Endothelial cell of hepatic sinusoid (primary cell): ENCODE measurements at regions not wholly inside any gene's neighbourhood (a gene's known extent, or its start where the extent isn't known, plus 50 kb on each side); places are given as distances from the start of the nearest gene placed in this dataset.

ENCODE experiments used
- in situ Hi-C: cut with HindIII; loops from 2 replicates; pipeline ENCODE4 v1.10.0; 2017; ENCODE audit warnings: low sequenced_read_pairs

DNA sequence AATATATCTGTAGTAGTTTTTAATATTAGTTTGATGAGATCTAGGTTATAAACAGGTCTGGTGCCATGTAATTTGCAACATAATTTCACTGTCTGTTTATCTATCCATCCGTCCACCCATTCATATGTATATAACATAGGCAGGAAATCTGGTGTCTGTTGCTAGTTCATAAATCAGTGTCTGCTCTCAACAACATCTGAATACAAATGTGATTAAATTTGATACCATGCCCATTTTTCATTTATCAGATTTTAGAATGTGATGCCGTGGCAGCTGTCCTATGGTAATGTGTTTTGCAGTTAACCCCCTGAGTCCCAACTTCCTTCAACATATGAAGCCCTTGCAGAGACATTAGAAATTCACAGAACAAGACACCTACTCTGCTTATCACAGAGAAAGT lies 228.4 kb downstream of the CMPK2 start:
- in situ Hi-C loops, result no loop called here

DNA sequence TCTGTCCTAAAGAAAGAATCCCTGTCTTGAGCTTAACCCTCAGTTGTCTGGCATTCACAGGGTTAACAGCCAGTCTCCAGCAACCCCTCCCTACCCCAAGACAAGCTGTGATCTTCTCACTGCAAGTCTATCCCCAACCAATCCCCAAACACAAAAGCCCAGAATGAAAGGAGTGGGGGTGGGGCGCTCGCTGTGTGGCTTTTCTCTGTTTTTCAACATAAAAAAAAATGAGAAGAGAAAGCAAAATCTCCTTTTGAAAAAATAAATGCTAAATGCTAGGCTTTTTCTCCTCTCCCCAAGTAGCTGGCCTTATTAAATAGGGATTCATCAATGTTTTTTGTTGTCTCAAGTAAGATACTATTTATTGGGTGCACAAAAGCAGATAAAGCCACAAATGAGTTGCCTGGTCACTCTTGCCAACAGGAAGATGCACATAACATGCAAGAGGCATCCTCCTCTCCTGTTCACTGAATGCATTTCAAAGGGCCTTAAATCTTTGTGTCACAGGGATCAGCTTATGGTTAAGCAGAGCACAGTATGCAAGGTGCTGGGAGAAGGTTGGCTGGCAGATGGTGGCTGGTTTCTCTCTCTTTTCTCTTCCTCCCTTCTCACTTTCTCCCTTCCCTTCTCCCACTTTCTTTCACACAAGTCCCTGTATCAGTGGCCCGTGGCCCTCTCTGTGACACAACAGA lies 225.6 kb downstream of the CMPK2 start:
- in situ Hi-C loops, result no loop called here

DNA sequence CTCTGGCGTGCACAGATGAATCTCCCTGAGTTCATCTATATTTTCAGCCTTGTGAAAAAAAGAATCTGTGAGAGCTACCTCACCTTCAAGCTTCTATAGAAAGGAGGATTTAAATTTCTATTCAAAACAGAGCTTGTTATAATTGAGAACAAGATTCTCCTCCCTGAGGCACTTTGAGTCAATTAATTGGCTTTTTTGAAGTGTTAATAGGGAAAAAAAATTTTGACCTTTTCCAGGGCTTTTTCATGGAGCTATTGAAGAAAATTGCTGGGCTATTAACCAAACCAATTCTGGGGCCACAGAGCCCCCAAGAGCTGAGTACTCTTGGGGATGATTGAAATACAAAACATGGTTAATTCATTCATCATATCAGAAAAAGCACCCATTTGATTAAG lies 225.1 kb downstream of the CMPK2 start:
- in situ Hi-C loops, result no loop called here

DNA sequence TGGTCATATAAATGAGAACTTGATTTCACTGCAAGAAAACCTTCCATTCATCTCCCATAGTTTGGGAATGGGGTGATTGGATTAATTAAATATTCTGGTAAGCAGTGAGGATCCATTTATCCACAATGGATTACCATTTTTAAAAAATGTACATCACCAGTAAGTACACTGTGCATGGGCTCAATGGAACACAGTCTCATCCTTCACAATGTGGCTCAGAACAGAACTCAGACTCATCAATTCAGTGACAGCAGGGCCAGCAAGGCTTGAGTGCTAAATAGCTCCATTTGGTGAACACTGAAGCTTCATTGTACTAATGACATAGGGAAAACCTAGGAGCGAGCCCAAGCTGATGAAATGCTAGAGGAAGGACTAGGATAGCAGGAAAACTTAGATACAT lies 223.8 kb downstream of the CMPK2 start:
- in situ Hi-C loops, result no loop called here

DNA sequence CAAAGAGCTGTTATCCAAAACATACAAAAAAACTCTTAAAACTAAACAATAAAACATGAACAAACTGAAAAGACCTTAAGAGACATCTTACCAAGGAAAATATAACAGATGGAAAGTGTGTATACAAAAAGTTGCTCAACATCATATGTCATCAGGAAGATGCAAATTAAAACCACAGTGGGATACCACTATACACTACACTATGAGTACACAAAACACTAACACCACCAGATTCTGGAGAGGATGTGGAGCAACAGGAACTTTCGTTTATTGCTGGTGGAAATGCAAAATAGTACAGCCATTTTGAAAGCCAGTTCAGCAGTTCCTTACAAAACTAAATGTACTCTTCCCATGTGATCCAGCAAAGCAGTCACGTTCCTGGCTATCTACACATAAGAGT lies 221.4 kb downstream of the CMPK2 start:
- in situ Hi-C loops, result no loop called here

DNA sequence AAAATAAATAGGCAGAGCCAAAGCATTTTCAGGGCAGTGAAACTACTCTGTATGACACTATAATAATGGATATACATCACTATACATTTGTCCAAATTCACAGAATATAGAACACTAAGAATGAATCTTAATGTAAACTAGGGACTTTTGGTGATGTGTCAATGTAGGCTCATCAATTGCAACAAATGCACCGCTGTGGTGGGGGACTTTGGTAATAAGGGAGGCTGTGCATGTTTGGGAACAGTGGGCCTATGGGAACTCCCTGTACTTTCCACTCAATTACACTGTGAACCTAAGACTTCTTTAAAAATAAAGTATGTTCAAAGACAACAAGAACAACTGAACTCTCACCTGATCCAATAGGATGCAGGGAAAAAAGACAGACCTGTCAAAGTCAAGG lies 220.7 kb downstream of the CMPK2 start:
- in situ Hi-C loops, result no loop called here

DNA sequence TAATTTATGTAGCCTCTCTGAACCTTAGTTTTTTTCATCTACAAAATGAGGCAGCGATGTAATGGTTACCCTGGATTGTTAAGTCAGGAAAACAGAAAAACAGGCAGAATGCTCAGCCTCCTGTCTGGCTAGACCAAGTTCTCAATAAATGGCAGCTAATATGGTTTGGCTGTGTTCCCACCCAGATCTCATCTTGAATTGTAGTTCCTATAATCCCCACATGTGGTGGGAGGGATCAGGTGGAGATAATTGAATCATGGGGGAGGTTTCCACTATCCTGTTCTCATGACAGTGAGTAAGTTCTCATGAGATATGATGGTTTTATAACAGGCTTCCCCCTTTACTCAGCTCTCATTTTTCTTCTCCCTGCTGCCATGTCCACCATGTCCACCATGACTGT lies 220.0 kb downstream of the CMPK2 start:
- in situ Hi-C loops, result no loop called here

DNA sequence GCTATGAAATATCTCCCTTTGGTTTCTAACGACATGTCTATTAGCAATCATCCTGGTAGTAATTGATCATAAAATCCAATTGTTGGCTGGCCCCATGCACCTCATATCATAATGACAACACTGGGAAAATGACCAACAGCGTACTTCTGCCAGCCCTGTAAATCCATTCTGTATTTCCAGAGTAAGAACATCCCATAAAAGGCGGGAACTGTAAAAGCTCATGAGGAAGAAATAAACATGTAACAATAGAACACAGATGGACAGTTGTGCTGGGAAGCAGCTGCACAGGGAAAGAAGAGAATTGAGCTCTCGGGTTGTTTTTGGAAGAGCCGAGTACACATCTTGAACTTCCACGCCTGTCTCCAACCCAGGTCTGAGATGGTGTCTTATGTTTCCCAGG lies 218.7 kb downstream of the CMPK2 start:
- in situ Hi-C loops, result no loop called here

DNA sequence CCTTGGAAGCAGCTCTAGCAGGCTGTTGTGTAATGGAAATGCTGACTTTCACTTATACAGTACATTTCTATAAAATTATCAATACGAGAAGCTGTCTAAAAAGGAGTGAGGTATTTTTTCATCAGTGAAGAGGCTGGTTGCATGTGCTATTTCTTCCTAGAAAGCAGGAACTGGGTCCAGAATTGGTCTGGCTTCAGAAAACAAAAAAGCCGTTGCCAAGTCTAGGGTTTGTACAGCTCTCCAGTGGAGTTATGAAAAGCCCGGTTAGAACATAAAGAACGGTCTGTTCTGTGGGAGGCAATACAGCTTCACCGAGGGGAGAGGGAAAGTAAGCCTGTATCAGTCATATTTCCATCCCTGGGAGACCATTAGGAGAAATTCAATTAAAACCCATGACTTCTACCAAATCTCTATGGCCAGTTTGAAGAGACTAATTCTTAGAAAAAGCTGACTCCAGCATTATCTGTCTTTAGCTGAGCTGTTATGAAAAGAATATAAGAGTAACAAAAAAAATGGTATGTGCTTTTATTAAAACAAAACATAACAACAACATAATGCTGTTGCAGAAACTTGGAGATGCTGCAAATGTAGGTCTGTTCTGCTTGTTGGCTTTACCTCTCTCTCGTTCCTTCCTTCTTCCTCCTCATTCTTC lies 217.0 kb downstream of the CMPK2 start:
- in situ Hi-C loops, result no loop called here

DNA sequence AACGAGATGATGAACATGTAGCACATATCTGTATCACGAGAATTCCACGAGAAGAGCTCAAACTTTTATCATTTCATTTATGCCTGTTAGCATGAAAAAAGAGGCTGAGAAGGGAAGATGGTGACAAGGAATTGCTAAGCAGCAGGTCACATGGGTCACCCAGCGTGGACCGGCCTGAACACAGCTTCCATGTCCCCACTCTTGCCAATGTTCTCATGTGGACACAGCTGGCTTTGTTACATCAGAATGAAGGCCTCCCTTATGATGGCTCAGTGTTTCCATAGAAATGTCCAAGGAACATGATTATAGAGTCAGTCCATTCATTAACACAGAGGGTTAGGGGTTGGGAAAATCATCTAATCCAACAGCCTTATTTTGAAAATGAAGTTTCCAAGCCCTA lies 215.4 kb downstream of the CMPK2 start:
- in situ Hi-C loops, result no loop called here

DNA sequence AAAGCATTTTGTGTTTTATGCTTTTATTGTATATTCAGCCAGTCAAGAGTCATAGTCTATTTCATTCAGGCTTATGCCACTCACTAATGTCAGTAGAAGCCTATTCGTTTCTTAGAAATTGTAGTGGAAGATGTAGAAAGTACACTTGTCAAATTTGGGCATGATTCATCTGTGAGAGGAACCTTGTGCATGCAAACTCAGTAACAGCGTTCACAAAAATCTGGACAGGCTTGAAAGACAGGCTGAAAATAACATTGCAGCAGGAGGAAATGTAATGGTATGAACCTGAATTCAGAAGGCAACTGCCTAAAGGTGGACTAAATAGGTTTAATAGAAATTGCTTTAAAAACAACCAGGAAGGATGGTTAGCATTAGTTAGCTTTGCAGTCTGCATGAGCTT lies 213.5 kb downstream of the CMPK2 start:
- in situ Hi-C loops, result no loop called here

DNA sequence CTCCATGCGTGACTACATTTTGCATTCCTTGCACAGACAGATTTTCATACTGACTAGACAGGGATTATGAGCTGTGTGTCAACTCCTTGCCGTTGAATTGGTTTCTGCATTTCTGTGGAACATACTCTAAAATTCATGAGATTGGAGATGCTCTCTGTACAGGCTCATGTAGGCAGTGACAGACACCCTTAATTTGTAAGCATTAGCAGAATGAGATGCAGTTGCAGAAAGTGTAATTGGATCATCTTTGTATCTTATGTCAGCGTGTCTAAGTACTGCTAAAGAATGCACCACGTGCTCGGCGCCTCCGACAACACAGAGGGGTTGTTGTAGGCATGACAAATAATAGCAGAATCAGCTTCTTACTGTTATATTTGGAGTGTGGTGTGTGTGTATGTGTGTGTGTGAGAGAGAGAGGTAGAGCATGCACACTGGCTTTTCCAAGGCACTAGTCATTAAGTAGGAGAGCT lies 212.4 kb downstream of the CMPK2 start:
- in situ Hi-C loops, result no loop called here

DNA sequence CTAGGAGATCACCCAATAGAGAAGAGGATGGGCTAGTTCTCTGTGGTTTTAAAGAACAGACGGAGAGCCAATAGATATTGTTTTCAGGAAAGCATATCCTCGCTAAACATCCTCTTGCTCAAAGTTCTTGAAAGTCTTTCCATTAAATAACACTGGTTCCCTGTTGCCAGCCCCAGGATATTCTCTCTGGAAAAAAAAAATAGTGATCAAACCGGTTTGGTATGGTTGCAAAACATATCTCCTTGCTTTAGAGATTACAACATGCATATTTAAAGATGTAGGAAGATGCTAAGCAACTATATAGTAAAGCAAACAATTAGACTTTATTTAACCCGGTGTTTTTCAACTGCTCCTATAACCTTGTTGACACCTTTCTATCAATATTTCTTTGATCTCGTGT lies 211.4 kb downstream of the CMPK2 start:
- in situ Hi-C loops, result no loop called here

DNA sequence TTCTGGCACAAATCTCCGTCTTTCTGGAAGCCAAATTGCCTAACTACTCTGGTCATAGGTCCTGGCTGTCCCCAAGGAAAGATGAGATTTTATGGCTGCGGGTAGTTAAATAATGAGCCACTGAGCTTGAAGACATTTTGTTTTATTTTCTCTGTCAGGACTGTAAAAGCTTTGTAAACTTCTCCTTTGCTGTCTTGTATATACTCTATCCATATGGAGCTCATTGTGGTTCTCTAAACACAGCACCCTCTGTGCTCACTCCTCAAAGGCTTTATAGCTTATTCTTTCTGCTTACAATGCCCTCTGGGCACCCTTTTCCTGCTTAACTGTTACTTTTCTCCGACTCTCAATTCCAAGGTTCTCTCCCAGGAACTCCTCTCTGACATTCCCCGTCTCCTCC lies 209.1 kb downstream of the CMPK2 start:
- in situ Hi-C loops, result no loop called here

DNA sequence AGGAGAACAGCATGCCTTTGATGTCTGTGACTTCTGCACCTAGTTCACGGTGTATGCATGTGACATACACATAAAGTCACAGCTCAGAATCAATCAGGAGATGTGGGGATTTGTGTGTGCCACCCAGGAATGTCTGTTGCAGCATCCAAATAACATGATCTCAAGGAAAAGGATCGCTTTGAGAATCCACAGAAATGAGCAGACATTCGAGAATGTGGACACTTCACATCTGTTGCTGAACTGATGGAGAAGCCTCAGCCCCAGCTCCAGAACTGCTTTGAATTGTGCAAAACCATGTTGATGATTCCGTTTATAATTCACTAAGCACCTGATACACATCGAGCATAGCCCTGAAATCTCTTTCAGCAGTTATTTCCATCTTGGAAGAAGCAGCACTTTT lies 208.6 kb downstream of the CMPK2 start:
- in situ Hi-C loops, result no loop called here

DNA sequence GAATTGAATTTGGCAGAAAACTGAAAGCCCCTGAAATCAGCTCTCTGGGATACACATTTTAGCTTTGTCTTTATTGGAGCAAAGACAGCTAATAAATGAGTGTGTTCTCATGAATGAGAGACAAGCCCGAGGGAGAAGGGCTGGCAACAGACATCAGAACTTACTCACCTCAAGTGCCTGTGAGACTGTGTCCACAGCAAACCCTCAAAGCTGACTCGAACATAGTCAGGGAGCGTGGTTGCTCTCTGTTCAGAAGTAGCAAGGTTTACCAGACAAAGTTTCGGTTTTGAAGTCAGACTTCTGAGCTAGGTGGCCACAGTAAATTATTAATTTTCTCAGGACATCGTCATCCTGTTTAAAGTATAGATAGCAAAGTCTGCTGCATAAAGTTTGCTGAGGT lies 207.9 kb downstream of the CMPK2 start:
- in situ Hi-C loops, result no loop called here

DNA sequence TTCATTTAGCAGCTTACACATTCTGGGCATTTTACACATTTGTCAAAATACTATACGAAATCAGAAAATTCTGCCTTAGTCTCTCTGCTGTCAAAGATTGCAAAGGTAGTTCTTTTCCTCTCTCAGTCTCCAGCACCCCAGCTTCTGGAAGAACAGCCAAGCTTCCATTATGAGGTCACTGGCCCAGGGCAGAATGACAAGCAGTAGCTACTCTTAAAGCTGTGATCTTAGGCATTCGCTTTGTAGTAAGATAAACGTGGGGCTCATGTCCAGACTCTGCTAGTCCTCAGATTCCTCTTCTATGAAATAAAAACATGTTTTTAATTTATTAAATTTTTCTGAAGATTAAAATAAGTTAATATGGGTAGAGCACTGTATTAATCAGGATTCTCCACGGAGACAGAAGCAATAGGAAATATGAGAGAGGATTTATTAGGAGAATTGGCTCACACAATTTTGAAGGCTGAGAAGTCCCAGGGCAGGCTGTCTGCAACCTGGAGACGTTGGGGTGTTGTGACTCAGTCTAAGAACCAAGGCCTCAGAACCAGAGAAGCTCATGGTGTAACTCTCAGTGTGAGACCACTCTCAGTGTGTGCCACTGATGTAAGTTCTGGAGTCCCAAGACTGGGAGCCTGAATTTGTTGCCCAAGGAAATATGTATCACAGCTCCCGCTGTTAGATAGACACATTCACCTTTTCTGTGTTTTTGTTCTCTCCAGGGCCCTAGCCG lies 201.2 kb downstream of the CMPK2 start:
- in situ Hi-C loops, result no loop called here

DNA sequence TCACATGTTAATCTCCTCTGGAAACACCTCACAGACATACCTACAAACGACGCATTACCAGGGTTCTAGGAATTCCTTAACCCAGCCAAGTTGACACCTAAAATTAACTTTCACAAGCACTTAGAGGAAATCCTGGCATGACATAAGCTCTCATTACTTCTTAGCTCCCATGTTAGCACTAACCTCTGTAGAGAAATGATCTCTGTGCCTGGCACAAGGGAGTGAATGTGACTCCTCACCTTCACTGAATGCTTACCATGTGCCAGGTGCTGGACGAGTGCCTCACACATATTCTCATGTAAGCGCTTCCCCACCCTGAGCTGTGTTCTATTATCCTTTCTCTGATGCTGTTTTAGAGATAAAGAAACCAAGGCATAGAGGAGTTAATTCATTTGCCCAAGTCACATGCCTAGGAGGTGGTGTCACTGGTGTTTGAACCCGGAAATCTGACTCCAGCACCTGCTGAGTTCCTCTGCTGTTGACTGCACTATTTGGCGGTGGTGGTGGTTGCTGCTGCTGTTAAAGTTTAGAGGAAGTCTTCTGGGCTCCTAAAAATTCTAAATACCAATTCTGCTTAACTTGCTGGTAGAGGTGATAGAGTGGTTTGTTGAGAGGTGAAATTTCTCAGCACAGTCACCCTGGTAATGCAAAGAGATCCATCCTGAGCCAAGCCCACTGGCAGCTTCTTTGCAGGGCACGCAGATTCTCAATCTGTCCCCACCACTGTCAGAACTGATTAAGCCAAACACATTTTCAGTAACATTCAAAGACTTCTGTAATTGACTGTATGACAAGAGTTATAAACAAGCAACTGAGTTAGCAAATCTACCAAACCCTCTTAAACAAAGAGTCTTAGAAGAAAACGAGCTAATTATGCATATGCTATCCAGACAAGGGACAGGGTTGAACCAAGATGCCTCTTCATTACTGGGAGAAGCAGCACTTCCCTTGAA lies 200.3 kb downstream of the CMPK2 start:
- in situ Hi-C loops, result no loop called here

DNA sequence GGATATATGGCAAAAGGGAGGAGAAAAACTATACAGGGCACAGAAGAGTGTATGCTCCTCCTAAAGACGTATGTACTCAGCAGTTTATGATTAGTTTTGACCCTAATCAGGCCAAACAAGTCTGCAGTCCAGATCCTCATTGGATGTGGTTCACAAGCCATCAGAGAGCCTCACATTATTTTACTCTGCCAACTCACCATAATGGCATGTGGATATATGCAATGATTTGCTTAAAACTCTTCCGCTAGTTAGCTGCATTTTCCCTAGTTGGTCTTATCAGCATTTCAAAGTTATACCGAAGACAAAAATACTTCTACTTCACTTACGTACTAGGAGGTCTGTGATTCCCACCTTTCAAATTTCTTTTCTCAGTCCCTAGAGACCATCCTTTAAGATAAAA lies 198.4 kb downstream of the CMPK2 start:
- in situ Hi-C loops, result no loop called here

DNA sequence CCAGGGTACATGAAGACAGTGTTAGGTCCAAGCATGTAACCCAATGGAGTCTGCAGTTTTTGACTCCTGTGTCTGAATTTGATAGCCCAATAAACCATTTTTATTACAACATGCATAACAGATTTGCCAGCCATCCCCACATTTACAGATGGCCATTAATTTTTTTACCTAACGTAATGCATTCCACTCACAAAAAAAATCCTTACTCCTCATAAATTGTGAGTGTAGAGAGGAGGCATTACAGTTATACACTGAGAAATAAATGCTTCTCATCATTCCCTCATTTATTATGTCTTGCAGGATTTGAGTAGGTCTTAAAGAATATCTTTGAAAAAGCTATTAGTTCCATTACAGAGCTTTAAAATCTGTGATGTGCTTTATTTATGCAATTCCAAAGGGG lies 193.8 kb downstream of the CMPK2 start:
- in situ Hi-C loops, result no loop called here

DNA sequence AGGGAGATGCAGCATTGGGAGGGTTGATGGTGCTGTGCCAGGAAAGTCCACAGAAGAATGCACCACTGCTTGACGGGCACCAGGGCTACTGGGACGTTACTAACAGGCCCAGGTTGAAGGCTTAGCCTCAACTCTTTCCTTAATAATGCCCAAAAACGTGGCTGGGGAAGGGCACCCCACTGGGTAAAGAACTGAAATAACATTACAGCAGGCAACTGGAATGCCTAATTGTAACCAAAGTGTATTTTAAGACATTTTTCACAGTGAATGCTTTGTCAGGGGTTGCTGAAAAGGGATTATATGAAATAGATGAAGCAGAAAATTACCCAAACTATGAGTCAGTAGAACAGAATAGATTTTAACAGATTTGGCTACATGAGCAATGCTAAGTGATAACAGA lies 191.3 kb downstream of the CMPK2 start:
- in situ Hi-C loops, result no loop called here
